ENCODE measurements at regions not wholly inside any gene's neighbourhood (a gene's known extent, or its start where the extent isn't known, plus 50 kb on each side); places are given as distances from the start of the nearest gene placed in this dataset.

DNA sequence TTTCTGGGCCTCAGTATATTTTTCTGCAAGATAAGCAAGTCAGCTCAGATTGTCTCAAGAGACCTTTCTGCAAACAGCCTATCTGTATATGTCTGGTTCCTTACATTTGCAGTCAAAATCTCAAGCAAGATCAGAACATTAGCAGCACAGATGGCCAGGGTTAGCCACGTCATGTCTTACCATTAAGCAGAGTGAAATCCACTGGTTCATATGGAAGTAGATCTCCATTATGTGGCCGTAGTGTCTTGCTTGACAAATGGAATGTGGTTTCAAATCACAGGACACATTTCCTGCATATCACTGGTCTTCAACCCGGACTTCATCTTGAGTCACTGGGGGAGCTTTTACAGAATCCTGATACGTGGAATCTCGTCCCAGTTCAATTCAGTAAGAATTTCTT, 500.2 kb downstream of the FBXO15 start:
- no peak overlapping the region for H3K4me3 ChIP-seq (ENCODE audit: low read length)
- no peaks in the 10 kb centered on the region for H3K27me3 ChIP-seq (ENCODE audit: control insufficient read depth, insufficient read depth, low read length)
- no peaks in the 10 kb centered on the region for H3K36me3 ChIP-seq (ENCODE audit: control insufficient read depth, low read depth, low read length)
- H3K9me3 ChIP-seq (ENCODE audit: control insufficient read depth, low read depth, low read length) = no peaks in the 10 kb centered on the region
- H3K27ac ChIP-seq (ENCODE audit: low read length) = no peak overlapping the region
- no peak overlapping the region for H3K9ac ChIP-seq (ENCODE audit: low read length)
- no peaks in the 10 kb centered on the region for H3K4me1 ChIP-seq (ENCODE audit: control insufficient read depth, low read depth, low read length)

DNA sequence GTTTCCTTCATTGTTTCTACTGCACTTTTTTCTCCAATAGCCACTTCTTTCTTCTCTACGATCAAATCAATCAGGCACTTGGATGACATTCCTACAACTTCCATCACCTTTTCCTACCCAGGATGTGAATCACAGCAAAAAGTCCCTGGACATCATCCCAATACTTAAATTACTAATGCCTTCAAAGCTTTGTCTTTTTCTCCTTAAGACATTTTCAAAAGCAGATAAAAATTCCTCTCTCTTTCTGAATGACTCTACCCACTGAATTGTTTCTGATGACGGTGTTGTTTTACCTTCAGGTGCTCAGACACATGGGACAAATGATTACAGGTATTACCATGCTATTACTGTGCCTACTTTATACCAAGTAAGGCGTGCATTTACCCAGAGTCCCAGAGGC, 500.9 kb downstream of the FBXO15 start:
- H3K36me3 ChIP-seq (ENCODE audit: control insufficient read depth, low read depth, low read length) = no peaks in the 10 kb centered on the region
- H3K4me1 ChIP-seq (ENCODE audit: control insufficient read depth, low read depth, low read length) = no peaks in the 10 kb centered on the region
- H3K9ac ChIP-seq (ENCODE audit: low read length) = no peak overlapping the region
- no peak overlapping the region for H3K4me3 ChIP-seq (ENCODE audit: low read length)
- no peak overlapping the region for H3K27ac ChIP-seq (ENCODE audit: low read length)
- no peaks in the 10 kb centered on the region for H3K9me3 ChIP-seq (ENCODE audit: control insufficient read depth, low read depth, low read length)
- no peaks in the 10 kb centered on the region for H3K27me3 ChIP-seq (ENCODE audit: control insufficient read depth, insufficient read depth, low read length)

DNA sequence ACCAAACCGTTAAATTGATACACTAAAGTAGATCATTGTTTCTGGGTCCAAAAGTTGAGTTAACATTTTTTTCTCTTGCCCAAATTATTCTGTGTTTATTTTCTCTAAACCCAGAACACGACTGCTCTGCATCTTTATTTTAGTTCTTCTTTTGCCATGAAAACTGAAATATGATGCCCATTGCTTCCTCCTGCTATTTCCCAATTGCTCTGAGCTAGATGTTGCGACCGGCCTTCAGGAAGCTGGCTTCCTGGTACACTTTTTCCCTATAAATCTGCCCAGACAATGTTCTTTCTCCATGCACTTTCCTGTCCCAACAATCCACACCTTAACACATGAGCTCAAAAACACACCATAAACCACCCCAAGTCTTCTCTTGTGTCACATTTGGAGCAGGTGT, 501.4 kb downstream of the FBXO15 start:
- no peaks in the 10 kb centered on the region for H3K9me3 ChIP-seq (ENCODE audit: control insufficient read depth, low read depth, low read length)
- H3K4me1 ChIP-seq (ENCODE audit: control insufficient read depth, low read depth, low read length) = no peaks in the 10 kb centered on the region
- no peak overlapping the region for H3K4me3 ChIP-seq (ENCODE audit: low read length)
- H3K27ac ChIP-seq (ENCODE audit: low read length) = no peak overlapping the region
- H3K27me3 ChIP-seq (ENCODE audit: control insufficient read depth, insufficient read depth, low read length) = no peaks in the 10 kb centered on the region
- no peaks in the 10 kb centered on the region for H3K36me3 ChIP-seq (ENCODE audit: control insufficient read depth, low read depth, low read length)
- H3K9ac ChIP-seq (ENCODE audit: low read length) = no peak overlapping the region

DNA sequence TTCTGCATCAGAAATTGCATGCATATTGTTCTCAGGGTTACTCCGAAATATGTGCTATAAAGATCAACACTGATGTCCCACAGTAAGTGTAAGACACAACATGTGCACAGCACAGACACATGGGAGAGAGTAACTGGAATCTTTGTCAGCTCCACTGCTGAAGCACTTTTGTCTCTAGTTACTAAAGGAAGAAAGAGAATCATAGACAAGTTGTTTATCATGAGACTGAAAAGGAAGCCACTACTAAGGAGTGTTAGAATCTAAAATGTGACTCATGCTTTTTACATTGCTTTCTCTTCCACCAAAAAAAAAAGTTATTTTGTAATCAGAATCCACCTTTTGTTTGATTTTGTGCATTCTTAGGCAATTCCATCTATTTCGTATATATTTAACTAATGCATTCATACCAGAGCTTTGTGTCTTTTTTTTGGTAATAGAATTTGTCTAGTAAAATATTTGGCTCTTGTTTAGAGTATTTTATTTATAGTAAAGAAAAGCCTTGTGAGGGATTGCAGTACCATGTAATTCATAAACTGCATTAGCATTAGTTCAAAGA, 502.4 kb downstream of the FBXO15 start:
- Histone ChIP-seq H3K36me3 (ENCODE audit: control insufficient read depth, low read depth, low read length) (no peaks in the 10 kb centered on the region), H3K9ac (ENCODE audit: low read length) (no peak overlapping the region), H3K9me3 (ENCODE audit: control insufficient read depth, low read depth, low read length) (no peaks in the 10 kb centered on the region), H3K27me3 (ENCODE audit: control insufficient read depth, insufficient read depth, low read length) (no peaks in the 10 kb centered on the region), H3K27ac (ENCODE audit: low read length) (no peak overlapping the region), H3K4me1 (ENCODE audit: control insufficient read depth, low read depth, low read length) (no peaks in the 10 kb centered on the region), H3K4me3 (ENCODE audit: low read length) (no peak overlapping the region)

DNA sequence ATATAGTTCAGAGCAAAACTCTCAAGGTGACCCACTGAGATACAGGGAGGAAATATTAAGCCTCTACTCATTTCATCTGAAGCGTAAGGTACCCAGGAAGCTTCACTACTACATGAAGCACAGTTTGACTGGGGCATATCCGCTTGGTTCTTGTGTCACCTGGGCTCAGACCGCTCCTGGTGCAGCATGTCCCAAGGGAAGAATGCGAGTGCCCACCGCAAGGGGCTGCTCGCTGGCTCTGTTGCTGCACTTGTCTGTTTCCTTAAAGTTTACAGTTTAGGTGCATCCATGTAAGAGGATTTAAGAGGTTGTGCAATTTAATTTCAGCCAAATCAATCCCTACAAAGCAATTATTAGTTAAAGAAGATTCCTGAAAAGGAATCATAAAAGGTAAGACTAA, 507.8 kb downstream of the FBXO15 start:
- H3K4me1 ChIP-seq (ENCODE audit: control insufficient read depth, low read depth, low read length) = no peaks in the 10 kb centered on the region
- no peak overlapping the region for H3K4me3 ChIP-seq (ENCODE audit: low read length)
- no peaks in the 10 kb centered on the region for H3K9me3 ChIP-seq (ENCODE audit: control insufficient read depth, low read depth, low read length)
- H3K27me3 ChIP-seq (ENCODE audit: control insufficient read depth, insufficient read depth, low read length) = no peaks in the 10 kb centered on the region
- no peak overlapping the region for H3K27ac ChIP-seq (ENCODE audit: low read length)
- H3K36me3 ChIP-seq (ENCODE audit: control insufficient read depth, low read depth, low read length) = no peaks in the 10 kb centered on the region
- H3K9ac ChIP-seq (ENCODE audit: low read length) = no peak overlapping the region

DNA sequence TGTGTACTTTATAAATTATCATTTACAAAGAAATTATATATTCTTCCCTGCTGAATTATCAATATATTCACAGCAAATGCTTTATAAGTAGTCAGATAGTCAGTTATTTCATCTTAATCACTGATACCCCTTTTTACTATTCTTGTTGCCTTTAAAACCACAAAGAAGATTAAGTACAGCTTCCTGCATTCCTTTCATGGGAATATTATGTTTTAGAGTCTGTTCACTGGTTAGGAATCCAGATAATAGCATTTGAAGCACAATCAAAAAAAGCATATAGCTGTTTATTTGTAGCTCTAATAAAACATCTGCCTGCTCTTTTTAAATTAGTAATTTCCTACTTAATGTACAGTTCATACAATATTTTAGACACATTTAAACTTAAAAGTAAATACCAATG, 508.9 kb downstream of the FBXO15 start:
- Histone ChIP-seq H3K36me3 (ENCODE audit: control insufficient read depth, low read depth, low read length) (no peaks in the 10 kb centered on the region), H3K4me3 (ENCODE audit: low read length) (no peak overlapping the region), H3K9ac (ENCODE audit: low read length) (no peak overlapping the region), H3K4me1 (ENCODE audit: control insufficient read depth, low read depth, low read length) (no peaks in the 10 kb centered on the region), H3K27ac (ENCODE audit: low read length) (no peak overlapping the region), H3K27me3 (ENCODE audit: control insufficient read depth, insufficient read depth, low read length) (no peaks in the 10 kb centered on the region), H3K9me3 (ENCODE audit: control insufficient read depth, low read depth, low read length) (no peaks in the 10 kb centered on the region)

DNA sequence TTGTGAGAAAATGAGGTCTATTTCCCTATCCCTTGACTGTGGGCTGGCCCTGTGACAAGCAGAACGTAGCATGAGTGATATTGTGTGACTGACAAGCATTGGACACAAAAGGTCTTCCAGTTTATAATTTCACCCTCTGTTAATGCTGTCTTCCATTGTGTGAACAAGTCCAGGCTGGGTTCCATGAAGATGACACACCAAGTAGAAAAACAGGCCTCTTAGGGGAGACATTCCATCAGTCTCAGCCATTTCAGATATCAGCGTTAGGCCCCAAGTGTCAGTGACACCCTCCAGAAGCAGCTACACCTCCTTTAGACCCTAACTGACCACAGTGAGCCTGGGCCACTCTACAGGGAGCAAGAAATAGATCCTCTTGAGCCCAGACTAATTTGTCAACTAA, 511.3 kb downstream of the FBXO15 start:
- H3K4me1 ChIP-seq (ENCODE audit: control insufficient read depth, low read depth, low read length) = no peaks in the 10 kb centered on the region
- no peak overlapping the region for H3K9ac ChIP-seq (ENCODE audit: low read length)
- H3K27me3 ChIP-seq (ENCODE audit: control insufficient read depth, insufficient read depth, low read length) = no peaks in the 10 kb centered on the region
- H3K27ac ChIP-seq (ENCODE audit: low read length) = no peak overlapping the region
- H3K9me3 ChIP-seq (ENCODE audit: control insufficient read depth, low read depth, low read length) = no peaks in the 10 kb centered on the region
- H3K4me3 ChIP-seq (ENCODE audit: low read length) = no peak overlapping the region
- H3K36me3 ChIP-seq (ENCODE audit: control insufficient read depth, low read depth, low read length) = no peaks in the 10 kb centered on the region

DNA sequence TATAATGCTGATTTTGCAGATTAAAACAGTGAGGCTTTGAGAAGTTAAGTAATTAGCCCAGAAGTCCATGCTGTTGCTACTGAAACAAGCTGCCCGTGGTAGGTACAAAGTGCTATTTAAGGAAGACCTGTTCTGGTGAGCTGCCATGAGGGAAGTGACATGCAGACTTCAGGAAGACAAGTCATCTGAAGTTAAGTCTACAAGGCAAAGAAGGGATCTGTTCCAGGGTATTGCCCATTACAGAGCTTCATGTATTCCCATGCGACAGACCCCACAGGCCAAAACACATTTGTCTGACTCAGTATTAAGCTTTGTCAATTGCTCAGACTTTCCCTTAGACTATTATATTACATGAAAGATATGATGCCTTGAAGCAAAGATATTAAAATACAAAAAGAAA, 520.8 kb downstream of the FBXO15 start:
- H3K9me3 ChIP-seq (ENCODE audit: control insufficient read depth, low read depth, low read length) = no peaks in the 10 kb centered on the region
- H3K9ac ChIP-seq (ENCODE audit: low read length) = no peak overlapping the region
- H3K36me3 ChIP-seq (ENCODE audit: control insufficient read depth, low read depth, low read length) = no peaks in the 10 kb centered on the region
- H3K27me3 ChIP-seq (ENCODE audit: control insufficient read depth, insufficient read depth, low read length) = no peaks in the 10 kb centered on the region
- H3K4me1 ChIP-seq (ENCODE audit: control insufficient read depth, low read depth, low read length) = no peaks in the 10 kb centered on the region
- H3K4me3 ChIP-seq (ENCODE audit: low read length) = no peak overlapping the region
- no peak overlapping the region for H3K27ac ChIP-seq (ENCODE audit: low read length)

DNA sequence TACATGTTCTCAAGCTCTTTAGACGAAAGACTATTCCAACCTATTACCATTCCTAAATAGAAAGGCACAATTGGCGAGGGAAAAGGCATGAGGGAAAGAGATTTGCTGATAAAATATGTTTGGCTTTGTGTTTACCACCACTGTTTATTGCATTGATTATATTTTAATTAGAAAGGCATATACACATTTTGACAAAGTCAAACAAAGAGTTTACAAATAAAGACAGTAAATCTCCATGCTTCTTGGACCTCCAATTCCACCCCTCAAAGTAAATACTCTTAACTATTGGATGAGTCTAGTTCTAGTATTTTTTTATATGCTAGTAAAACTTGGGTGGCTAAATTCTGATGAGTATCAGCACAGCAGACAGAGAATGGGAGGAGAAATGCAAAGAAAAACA, 521.4 kb downstream of the FBXO15 start:
- H3K4me3 ChIP-seq (ENCODE audit: low read length) = no peak overlapping the region
- no peaks in the 10 kb centered on the region for H3K4me1 ChIP-seq (ENCODE audit: control insufficient read depth, low read depth, low read length)
- H3K36me3 ChIP-seq (ENCODE audit: control insufficient read depth, low read depth, low read length) = no peaks in the 10 kb centered on the region
- no peak overlapping the region for H3K27ac ChIP-seq (ENCODE audit: low read length)
- H3K9ac ChIP-seq (ENCODE audit: low read length) = no peak overlapping the region
- no peaks in the 10 kb centered on the region for H3K27me3 ChIP-seq (ENCODE audit: control insufficient read depth, insufficient read depth, low read length)
- H3K9me3 ChIP-seq (ENCODE audit: control insufficient read depth, low read depth, low read length) = no peaks in the 10 kb centered on the region

DNA sequence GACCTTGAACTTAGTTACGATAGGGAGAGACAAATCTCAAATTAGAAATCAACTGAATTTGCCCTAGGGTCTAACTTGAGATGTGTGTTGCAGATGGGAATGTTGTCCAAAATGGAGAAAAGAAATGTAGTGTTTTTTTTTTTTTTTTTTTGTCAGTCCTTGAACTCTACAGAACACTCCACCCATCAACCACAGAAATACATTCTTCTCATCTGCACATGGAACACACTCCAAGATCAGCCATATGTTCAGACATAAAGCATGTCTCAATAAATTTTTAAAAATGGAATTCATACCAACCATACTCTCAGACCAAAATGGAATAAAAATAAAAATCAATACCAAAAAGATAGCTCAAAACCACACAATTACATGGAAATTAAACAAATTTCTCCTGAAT, 526.5 kb downstream of the FBXO15 start:
- Histone ChIP-seq H3K9me3 (ENCODE audit: control insufficient read depth, low read depth, low read length) (no peaks in the 10 kb centered on the region), H3K27ac (ENCODE audit: low read length) (no peak overlapping the region), H3K4me1 (ENCODE audit: control insufficient read depth, low read depth, low read length) (peaks cover 7% of the 10 kb centered on the region), H3K9ac (ENCODE audit: low read length) (no peak overlapping the region), H3K36me3 (ENCODE audit: control insufficient read depth, low read depth, low read length) (no peaks in the 10 kb centered on the region), H3K4me3 (ENCODE audit: low read length) (no peak overlapping the region), H3K27me3 (ENCODE audit: control insufficient read depth, insufficient read depth, low read length) (no peaks in the 10 kb centered on the region)

DNA sequence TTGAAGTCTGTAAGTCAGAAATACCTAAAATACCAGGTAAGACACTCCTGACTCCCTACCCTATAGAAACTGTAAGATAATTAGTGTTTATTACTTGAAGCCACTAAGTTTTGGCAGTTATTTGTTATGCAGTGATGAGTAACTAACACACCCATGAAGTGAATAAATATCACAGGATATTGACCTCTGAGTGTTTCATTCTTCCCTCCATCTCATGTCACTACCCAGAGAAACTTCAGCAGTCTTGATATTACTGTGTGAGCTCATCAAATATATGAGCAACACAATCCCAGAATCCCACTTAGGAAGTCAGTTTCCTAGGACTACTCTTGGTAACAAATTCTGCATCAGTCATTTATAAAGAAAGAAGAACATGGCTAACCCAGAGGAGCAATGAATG, 529.7 kb downstream of the FBXO15 start:
- H3K36me3 ChIP-seq (ENCODE audit: control insufficient read depth, low read depth, low read length) = no peaks in the 10 kb centered on the region
- H3K4me1 ChIP-seq (ENCODE audit: control insufficient read depth, low read depth, low read length) = peaks cover 7% of the 10 kb centered on the region
- H3K9ac ChIP-seq (ENCODE audit: low read length) = no peak overlapping the region
- H3K27ac ChIP-seq (ENCODE audit: low read length) = no peak overlapping the region
- no peak overlapping the region for H3K4me3 ChIP-seq (ENCODE audit: low read length)
- no peaks in the 10 kb centered on the region for H3K9me3 ChIP-seq (ENCODE audit: control insufficient read depth, low read depth, low read length)
- H3K27me3 ChIP-seq (ENCODE audit: control insufficient read depth, insufficient read depth, low read length) = no peaks in the 10 kb centered on the region

DNA sequence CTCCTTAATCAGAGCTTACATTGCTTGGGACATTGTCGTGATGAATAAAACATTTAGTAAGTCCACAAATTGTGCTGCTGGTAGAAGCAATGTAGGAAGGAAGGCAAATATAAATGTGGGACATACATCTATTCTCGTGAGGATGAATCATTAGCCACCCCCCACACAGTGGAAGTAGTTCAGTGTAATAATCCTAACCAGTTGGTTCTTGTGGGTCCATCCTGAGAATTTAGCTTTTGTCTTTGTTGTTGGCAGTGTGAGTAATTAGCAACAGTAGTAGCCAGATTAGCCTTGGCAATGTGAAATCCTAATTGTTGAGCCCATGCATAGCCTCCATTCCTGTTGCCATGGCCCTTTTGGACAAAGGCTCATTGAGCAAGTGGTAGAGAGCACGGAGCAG, 532.1 kb downstream of the FBXO15 start:
- Histone ChIP-seq H3K27ac (ENCODE audit: low read length) (no peak overlapping the region), H3K4me3 (ENCODE audit: low read length) (no peak overlapping the region), H3K9me3 (ENCODE audit: control insufficient read depth, low read depth, low read length) (no peaks in the 10 kb centered on the region), H3K9ac (ENCODE audit: low read length) (no peak overlapping the region), H3K36me3 (ENCODE audit: control insufficient read depth, low read depth, low read length) (no peaks in the 10 kb centered on the region), H3K4me1 (ENCODE audit: control insufficient read depth, low read depth, low read length) (peaks cover 7% of the 10 kb centered on the region), H3K27me3 (ENCODE audit: control insufficient read depth, insufficient read depth, low read length) (no peaks in the 10 kb centered on the region)
